NCI-H1092 (cell line): ENCODE measurements at regions not wholly inside any gene's neighbourhood (a gene's known extent, or its start where the extent isn't known, plus 50 kb on each side); places are given as distances from the start of the nearest gene placed in this dataset.
"Not testable (repeated sequence)": the region's sequence is repeated elsewhere in the genome, so short reads cannot be mapped to it uniquely, and the experiment has no call there.

ENCODE experiments used
- DNase-seq: peaks from one replicate; lab custom pipeline; 2025; lab: John Stamatoyannopoulos, UW

- DNase-seq: no peak
These were observed 106.6 kb upstream of the NCOR2 start for GRCh38 chr12:124673801-124674617.

GRCh38 chr12:124669271-124669721 is 101.9 kb upstream of the NCOR2 start:
- not testable (repeated sequence) for DNase-seq

GRCh38 chr12:124668602-124669001 is 101.2 kb upstream of the NCOR2 start:
- DNase-seq: no peak

GRCh38 chr12:124667506-124668326 is 100.3 kb upstream of the NCOR2 start:
- DNase-seq: no peak

GRCh38 chr12:124666722-124667259 is 99.4 kb upstream of the NCOR2 start:
- DNase-seq: no peak

GRCh38 chr12:124665511-124665910 is 98.1 kb upstream of the NCOR2 start:
- DNase-seq: no peak

- DNase-seq: no peak
These were observed 97.1 kb upstream of the NCOR2 start for GRCh38 chr12:124664395-124665111.

- DNase-seq: no peak
These were observed 96.5 kb upstream of the NCOR2 start for GRCh38 chr12:124663771-124664366.

- no peak for DNase-seq
These were observed 95.8 kb upstream of the NCOR2 start for GRCh38 chr12:124663206-124663605.

GRCh38 chr12:124661341-124661740 is 93.9 kb upstream of the NCOR2 start:
- DNase-seq: no peak

- peak; percentile 33 for DNase-seq
These were observed 93.4 kb upstream of the NCOR2 start for GRCh38 chr12:124660851-124661250.

- DNase-seq: no peak
These were observed 91.5 kb upstream of the NCOR2 start for GRCh38 chr12:124658806-124659402.

GRCh38 chr12:124658302-124658701 is 90.9 kb upstream of the NCOR2 start:
- no peak for DNase-seq

- no peak for DNase-seq
These were observed 89.6 kb upstream of the NCOR2 start for GRCh38 chr12:124656947-124657434.

GRCh38 chr12:124655698-124656516 is 88.5 kb upstream of the NCOR2 start:
- peak; percentile 90 for DNase-seq

- peak; percentile 90 for DNase-seq
These were observed 87.8 kb upstream of the NCOR2 start for GRCh38 chr12:124655048-124655697.

GRCh38 chr12:124654666-124655047 is 87.2 kb upstream of the NCOR2 start:
- no peak for DNase-seq

GRCh38 chr12:124653169-124653931 is 85.9 kb upstream of the NCOR2 start:
- no peak for DNase-seq

- DNase-seq: no peak
These were observed 85.2 kb upstream of the NCOR2 start for GRCh38 chr12:124652661-124653060.
